GM04504 (cell line): ENCODE measurements at regions not wholly inside any gene's neighbourhood (a gene's known extent, or its start where the extent isn't known, plus 50 kb on each side); places are given as distances from the start of the nearest gene placed in this dataset.
"Not testable (repeated sequence)": the region's sequence is repeated elsewhere in the genome, so short reads cannot be mapped to it uniquely, and the experiment has no call there.

Experiments
- DNase-seq: peaks from one replicate; pipeline ENCODE4 v3.0.0-alpha.2; 2012; ENCODE audit warnings: low read depth

GRCh38 chr2:126085011-126085795 lies 570.8 kb upstream of the GYPC start:
- DNase-seq, result no peak

DNA sequence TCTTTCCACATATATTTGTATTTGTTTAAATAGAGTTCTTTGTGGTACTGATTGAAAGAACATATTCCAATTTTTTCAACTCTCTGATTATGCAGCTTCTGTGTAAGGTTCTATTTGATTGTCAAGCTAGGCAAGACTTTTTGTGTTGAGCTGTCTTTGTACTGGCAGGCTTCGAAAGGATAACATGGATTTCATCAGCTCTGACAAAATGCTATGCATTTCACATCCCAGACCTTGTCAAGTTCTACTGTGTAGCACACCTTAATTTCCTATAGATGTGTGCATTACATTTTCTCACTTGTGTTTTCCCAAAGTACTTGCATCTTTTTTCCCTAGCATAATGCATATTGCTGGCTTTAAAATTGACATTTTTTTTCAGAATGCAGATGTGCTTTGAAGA lies 555.0 kb upstream of the GYPC start:
- DNase-seq, result no peak

- no peak for DNase-seq
Measured at GRCh38 chr2:126106006-126106405, 550.0 kb upstream of the GYPC start.

GRCh38 chr2:126107883-126108282 lies 548.1 kb upstream of the GYPC start:
- DNase-seq, result no peak

- no peak for DNase-seq
Measured at GRCh38 chr2:126115975-126116374, 540.0 kb upstream of the GYPC start.

DNA sequence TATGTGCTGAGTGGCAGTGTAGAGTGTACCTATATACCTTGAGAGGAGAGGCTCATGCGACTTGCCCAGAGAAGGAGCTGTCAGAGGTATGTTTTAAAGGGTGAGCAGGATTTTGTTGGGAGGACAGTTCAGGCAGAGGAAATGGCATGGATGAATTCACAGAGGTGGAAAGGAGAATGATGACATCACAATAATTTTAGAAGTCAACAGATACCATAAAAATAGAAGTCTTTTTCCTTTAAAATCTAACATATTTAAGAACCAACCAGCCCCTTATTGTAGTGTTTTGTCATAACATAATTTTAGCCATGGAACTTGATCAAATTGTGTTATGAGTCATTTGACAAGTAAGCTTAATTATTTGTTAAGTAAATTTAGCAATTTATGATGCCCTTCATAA lies 538.1 kb upstream of the GYPC start:
- DNase-seq, result no peak

DNA sequence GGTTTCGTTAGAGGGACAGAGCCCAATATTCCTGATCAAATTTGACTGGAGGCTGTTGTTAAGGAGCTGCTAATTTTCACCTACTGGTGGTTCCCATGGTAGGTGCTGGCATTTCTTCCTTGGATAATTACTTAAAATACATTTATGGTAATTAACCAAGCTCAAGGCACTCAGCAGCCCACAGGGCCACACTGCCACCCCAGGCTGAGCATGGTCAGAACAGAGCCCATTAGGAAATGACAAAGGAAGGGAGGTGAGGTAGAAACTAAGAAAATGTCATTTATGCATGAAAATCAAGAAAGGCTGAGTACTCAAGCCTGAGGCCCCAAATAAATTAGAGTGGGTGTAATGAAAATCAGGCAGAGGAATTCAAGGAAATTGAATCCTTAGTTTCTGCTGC lies 510.2 kb upstream of the GYPC start:
- DNase-seq, result no peak

- no peak for DNase-seq
Measured at GRCh38 chr2:126154256-126154785, 501.6 kb upstream of the GYPC start.

DNA sequence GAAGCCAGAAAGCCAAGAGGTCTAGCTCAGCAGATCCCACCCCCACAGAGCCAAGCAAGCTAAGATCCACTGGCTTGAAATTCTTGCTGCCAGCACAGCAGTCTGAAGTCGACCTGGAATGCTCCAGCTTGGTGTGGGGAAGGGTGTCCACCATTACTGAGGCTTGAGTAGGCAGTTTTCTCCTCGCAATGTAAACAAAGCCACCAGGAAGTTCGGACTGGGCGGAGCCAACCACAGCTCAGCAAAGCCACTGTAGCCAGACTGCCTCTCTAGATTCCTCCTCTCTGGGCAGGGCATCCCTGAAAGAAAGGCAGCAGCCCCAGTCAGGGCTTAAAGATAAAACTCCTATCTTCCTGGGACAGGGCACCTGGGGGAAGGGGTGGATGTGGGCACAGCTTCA lies 495.0 kb upstream of the GYPC start:
- not testable (repeated sequence) for DNase-seq

GRCh38 chr2:126172631-126173184 lies 483.2 kb upstream of the GYPC start:
- no peak for DNase-seq

GRCh38 chr2:126175222-126175621 lies 480.7 kb upstream of the GYPC start:
- DNase-seq, result no peak

GRCh38 chr2:126177479-126177878 lies 478.5 kb upstream of the GYPC start:
- DNase-seq, result no peak

DNA sequence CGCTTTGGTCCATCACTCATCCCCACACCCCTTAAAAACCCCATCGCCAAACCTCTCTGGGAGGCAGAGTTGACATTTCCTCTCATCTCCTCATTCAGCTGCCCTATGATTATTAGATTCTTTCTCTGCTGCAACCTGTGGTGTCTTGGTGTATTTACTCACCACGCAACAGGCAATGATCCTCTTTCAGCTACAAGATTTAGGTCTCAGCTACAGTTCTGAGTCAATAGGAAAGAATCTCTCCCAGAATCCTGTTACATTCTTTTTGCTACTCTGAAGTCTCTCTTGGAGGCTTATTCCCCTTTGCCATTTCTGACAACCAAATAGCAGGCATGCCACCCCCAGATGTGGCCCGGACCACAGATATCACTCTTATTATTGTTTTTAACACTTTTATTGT lies 468.3 kb upstream of the GYPC start:
- no peak for DNase-seq

GRCh38 chr2:126189527-126189926 lies 466.4 kb upstream of the GYPC start:
- no peak for DNase-seq

- DNase-seq, result no peak
Measured at GRCh38 chr2:126200538-126200937, 455.4 kb upstream of the GYPC start.

DNA sequence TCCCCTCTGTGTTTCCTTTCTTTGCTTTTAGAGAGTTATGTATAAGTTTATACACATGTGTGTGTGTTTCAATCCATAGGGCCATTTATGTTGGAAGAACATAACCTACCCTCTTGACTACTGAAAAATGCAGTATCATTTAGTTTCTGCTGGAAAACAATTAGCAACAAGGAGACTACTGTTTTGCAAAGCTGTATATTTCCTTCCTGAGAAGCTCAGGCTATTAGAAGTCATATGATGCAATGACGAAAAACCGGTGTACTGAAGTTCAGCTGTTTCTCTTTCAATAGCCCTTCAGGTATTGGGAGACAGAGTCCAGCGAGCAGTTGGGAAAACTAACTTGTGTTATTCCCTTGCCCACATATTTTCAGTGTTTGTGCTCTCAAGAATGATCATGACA lies 447.7 kb upstream of the GYPC start:
- no peak for DNase-seq

GRCh38 chr2:126212735-126213134 lies 443.2 kb upstream of the GYPC start:
- DNase-seq, result no peak

GRCh38 chr2:126219081-126219480 lies 436.9 kb upstream of the GYPC start:
- no peak for DNase-seq

DNA sequence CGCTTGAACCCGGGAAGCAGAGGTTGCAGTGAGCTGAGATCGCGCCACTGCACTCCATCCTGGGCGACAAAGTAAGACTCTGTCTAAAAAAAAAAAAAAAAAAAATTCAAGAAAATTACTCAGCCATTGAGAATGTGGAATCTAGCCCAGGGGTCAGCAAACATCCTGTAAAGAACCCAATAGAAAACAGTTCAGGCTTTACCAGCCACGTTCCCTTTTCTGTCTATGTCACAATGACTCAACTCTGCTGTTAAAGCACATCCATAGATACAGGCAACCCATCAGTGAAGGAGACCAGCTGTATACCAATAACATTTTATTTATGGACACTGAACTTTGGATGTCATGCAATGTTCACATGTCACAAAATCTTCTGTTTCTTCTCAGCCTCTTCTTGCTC lies 435.6 kb upstream of the GYPC start:
- DNase-seq, result no peak

DNA sequence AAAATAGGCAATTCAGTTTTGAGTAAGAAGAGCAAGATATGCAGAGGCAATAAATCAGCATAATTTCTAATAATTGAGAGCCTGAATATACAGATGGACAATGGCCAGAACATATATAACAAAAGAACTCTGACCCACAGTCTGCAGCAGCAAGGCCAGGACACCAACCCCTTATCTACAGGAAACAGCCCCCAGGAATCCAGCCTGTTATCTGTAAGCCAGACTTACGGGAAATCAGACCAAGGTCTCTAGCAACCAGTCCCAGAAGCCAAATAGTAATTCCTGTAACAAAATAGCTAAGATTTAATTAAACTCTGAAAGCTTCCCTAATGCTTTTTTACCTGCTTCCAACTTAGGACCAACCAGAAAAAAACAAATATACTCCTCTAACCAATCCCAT lies 434.5 kb upstream of the GYPC start:
- DNase-seq, result no peak

GRCh38 chr2:126222278-126222677 lies 433.7 kb upstream of the GYPC start:
- DNase-seq, result no peak

DNA sequence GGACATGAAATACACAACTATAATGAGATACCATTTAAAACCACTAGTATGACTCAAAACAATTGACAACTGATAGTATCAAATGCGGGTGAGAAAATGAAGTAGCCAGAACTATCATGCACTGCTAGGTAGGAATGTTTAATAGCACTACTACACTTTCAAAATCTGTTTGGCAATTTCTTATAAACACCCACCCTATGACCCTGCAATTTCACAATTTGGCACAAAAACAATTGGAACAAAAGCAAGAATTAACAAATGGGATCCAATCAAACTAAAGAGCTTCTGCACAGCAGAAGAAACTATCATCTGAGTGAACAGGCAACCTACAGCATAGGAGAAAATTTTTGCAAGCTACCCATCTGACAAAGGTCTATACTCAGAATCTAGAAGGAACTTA lies 431.2 kb upstream of the GYPC start:
- no peak for DNase-seq

- no peak for DNase-seq
Measured at GRCh38 chr2:126227250-126227649, 428.7 kb upstream of the GYPC start.

- no peak for DNase-seq
Measured at GRCh38 chr2:126228531-126228930, 427.4 kb upstream of the GYPC start.
